Activated CD4-positive, alpha-beta T cell treated with anti-CD3 and anti-CD28 coated beads for 36 hours (primary cell): ENCODE measurements at regions not wholly inside any gene's neighbourhood (a gene's known extent, or its start where the extent isn't known, plus 50 kb on each side); places are given as distances from the start of the nearest gene placed in this dataset.

Source experiments
- ATAC-seq: fragments of 200-7000 bp; cut with Tn5 transposase; one replicate; pipeline ENCODE4 v1.10.0; 2021; ENCODE audit warnings: mild to moderate bottlenecking, moderate library complexity
- CTCF ChIA-PET: fragments of 350-600 bp; sonication (Branson Sonifier 250); formaldehyde crosslinking; loops from one replicate; lab custom pipeline; 2021; ENCODE audit warnings: antibody characterized with exemption; lab: Charles Lee
- POLR2A ChIA-PET: fragments of 350-600 bp; sonication (Branson Sonifier 250); formaldehyde crosslinking; loops from one replicate; lab custom pipeline; 2021; ENCODE audit warnings: antibody characterized with exemption, inconsistent platforms; lab: Charles Lee
- DNase-seq: peaks from one replicate; pipeline ENCODE4 v3.0.0-alpha.2; 2020
- H3K27ac Mint-ChIP-seq: one replicate; pipeline ENCODE4 v1.8.0; 2021; ENCODE audit warnings: mixed read lengths
- H3K27me3 Mint-ChIP-seq: one replicate; pipeline ENCODE4 v1.8.0; 2021; ENCODE audit warnings: mixed read lengths
- H3K36me3 Mint-ChIP-seq: one replicate; pipeline ENCODE4 v1.8.0; 2021; ENCODE audit warnings: low read depth, mixed read lengths
- H3K4me1 Mint-ChIP-seq: one replicate; pipeline ENCODE4 v1.8.0; 2021; ENCODE audit warnings: mixed read lengths
- H3K4me3 Mint-ChIP-seq: one replicate; pipeline ENCODE4 v1.8.0; 2021; ENCODE audit warnings: mild to moderate bottlenecking, moderate library complexity, mixed read lengths
- H3K9me3 Mint-ChIP-seq: one replicate; pipeline ENCODE4 v1.8.0; 2021; ENCODE audit warnings: low read depth, mixed read lengths
- intact Hi-C, 2 experiments: fragments of 100-400 bp; cut with DNase I in 1 of 2; cut with micrococcal nuclease in 1 of 2; formaldehyde crosslinking; loops; one replicate each; pipeline versions ENCODE4 v1.14.2 to v1.15.1; 2022 to 2024; cut with DNase I, micrococcal nuclease

DNA sequence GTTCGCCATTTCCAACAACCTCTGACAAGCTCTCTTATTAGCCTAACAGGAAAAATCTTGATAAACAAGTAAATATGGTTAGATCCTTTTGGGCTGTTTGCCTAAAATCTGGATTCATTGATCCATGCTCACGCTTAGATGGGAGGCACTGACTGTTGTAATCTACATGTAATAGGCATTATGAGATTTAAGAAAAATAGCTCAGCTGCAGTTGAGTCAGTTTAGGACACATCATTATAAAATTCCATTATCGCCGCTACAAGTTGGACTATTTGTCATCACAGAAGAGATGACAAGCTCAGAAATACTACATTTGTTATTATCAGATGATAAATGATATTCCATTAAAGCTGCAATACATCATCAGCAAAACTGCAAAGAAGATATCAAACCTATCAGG is 524.0 kb downstream of the TOX3 start:
- ATAC-seq, result no peak
- ChIA-PET CTCF (no interaction called here), POLR2A (no interaction called here)
- Mint-ChIP-seq H3K27ac (no peak overlapping the region), H3K36me3 (no peaks in the 10 kb centered on the region), H3K27me3 (no peaks in the 10 kb centered on the region), H3K4me3 (no peak overlapping the region), H3K4me1 (no peaks in the 10 kb centered on the region), H3K9me3 (peaks cover 1% of the 10 kb centered on the region)
- no peak for DNase-seq
- intact Hi-C loops, result no loop called here

DNA sequence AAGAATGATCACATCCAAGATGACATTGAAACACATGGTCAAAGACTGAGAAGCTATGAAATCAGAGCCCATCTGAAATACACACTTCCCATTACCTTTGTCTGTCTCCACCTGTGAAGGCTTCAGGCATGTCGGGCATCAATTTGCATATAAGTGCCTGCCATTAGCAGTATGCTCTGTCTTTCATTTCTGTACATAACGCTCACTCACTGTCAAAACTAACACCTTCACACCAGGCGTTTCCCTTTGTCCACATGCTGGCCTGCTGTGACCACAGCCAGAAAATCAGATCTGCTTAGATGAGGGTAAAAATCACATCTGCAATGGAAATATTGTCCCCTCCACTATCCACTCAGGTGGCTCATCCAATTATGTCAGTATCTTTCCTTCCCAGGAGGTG is 524.8 kb downstream of the TOX3 start:
- CTCF ChIA-PET, result no interaction called here
- no peaks in the 10 kb centered on the region for H3K27me3 Mint-ChIP-seq
- H3K9me3 Mint-ChIP-seq, result no peaks in the 10 kb centered on the region
- H3K36me3 Mint-ChIP-seq, result no peaks in the 10 kb centered on the region
- intact Hi-C loops, result no loop called here
- H3K27ac Mint-ChIP-seq, result no peak overlapping the region
- no peak overlapping the region for H3K4me3 Mint-ChIP-seq
- DNase-seq (no peak), ATAC-seq (no peak)
- POLR2A ChIA-PET, result no interaction called here
- H3K4me1 Mint-ChIP-seq, result no peaks in the 10 kb centered on the region

GRCh38 chr16:52016387-52016786 is 530.6 kb downstream of the TOX3 start:
- intact Hi-C loops, result no loop called here
- CTCF ChIA-PET, result no interaction called here

DNA sequence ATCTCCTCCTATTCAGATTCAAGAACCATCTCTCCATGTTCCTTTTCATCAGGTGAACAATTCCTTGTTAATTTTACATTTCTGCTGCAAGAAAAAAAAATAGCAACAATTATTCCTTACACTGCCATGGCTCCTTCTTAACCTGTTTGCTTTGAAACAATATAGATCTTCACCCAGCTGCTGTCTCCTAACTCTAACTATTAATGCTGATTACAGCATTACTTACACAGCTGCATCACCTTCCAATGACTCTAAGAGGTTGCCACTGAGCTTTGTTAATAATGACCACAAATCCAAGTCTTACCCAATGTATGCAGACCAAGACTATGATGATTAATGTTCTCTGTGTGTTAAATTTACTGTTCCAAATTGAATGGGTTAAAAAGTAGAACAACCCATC is 541.4 kb downstream of the TOX3 start:
- intact Hi-C loops, result no loop called here
- no peak overlapping the region for H3K4me3 Mint-ChIP-seq
- ChIA-PET CTCF (no interaction called here), POLR2A (no interaction called here)
- no peaks in the 10 kb centered on the region for H3K36me3 Mint-ChIP-seq
- DNase-seq (no peak), ATAC-seq (no peak)
- H3K27me3 Mint-ChIP-seq, result no peaks in the 10 kb centered on the region
- no peaks in the 10 kb centered on the region for H3K4me1 Mint-ChIP-seq
- no peak overlapping the region for H3K27ac Mint-ChIP-seq
- peaks cover 4% of the 10 kb centered on the region for H3K9me3 Mint-ChIP-seq

More at GRCh38 chr16:52016387-52016786, 530.6 kb downstream of the TOX3 start:
- H3K4me3 Mint-ChIP-seq, result no peak overlapping the region
- peaks cover 21% of the 10 kb centered on the region for H3K9me3 Mint-ChIP-seq
- no peak overlapping the region for H3K27ac Mint-ChIP-seq
- no peaks in the 10 kb centered on the region for H3K4me1 Mint-ChIP-seq
- POLR2A ChIA-PET, result no interaction called here
- ATAC-seq (no peak), DNase-seq (no peak)
- no peaks in the 10 kb centered on the region for H3K36me3 Mint-ChIP-seq
- H3K27me3 Mint-ChIP-seq, result no peaks in the 10 kb centered on the region

- H3K4me1 Mint-ChIP-seq, result no peaks in the 10 kb centered on the region
- ChIA-PET POLR2A (no interaction called here), CTCF (interaction anchor here (0.6 kb wide), 1 partner anchor 493 kb away, joined by 3 read pairs; no protein-coding TSS in a partner anchor)
- ATAC-seq (no peak), DNase-seq (no peak)
- no peaks in the 10 kb centered on the region for H3K36me3 Mint-ChIP-seq
- H3K9me3 Mint-ChIP-seq, result peaks cover 2% of the 10 kb centered on the region
- no peak overlapping the region for H3K4me3 Mint-ChIP-seq
- H3K27me3 Mint-ChIP-seq, result no peaks in the 10 kb centered on the region
- H3K27ac Mint-ChIP-seq, result no peak overlapping the region
- intact Hi-C loops, result no loop called here
Observed at GRCh38 chr16:52004343-52004742, 542.6 kb downstream of the TOX3 start.

- Mint-ChIP-seq H3K36me3 (no peaks in the 10 kb centered on the region), H3K9me3 (peaks cover 2% of the 10 kb centered on the region), H3K4me3 (no peak overlapping the region), H3K27ac (no peak overlapping the region), H3K27me3 (no peaks in the 10 kb centered on the region), H3K4me1 (no peaks in the 10 kb centered on the region)
- ChIA-PET POLR2A (interaction anchor here (0.8 kb wide), 1 partner anchor 148 kb away, joined by 4 read pairs; no protein-coding TSS in a partner anchor), CTCF (no interaction called here)
- intact Hi-C loops, result no loop called here
- ATAC-seq, result no peak
- DNase-seq, result no peak
Observed at GRCh38 chr16:52002026-52002425, 544.9 kb downstream of the TOX3 start.

DNA sequence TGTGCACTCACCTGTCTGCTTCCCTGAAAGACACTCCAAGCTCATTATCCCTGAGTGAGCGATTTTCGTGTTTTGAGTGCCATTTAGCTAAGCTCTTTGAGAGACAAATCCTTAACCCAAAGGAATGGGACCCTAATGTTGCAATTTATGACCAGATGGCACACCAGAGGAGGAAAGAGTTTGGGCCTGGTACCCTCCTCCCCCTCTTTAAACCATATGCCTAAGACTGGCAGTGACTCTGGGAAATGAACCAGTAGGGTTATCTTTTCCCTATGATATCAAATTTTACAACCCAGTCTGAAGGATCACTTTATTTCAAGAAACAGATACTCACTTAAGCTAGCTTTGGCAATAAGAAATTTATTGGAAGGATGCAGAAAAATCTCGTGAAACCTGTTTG is 550.4 kb downstream of the TOX3 start:
- intact Hi-C loops, result no loop called here
- POLR2A ChIA-PET, result no interaction called here
- ATAC-seq (no peak), DNase-seq (no peak)
- H3K4me3 Mint-ChIP-seq, result no peak overlapping the region
- no peaks in the 10 kb centered on the region for H3K36me3 Mint-ChIP-seq
- no peak overlapping the region for H3K27ac Mint-ChIP-seq
- H3K4me1 Mint-ChIP-seq, result no peaks in the 10 kb centered on the region
- CTCF ChIA-PET, result no interaction called here
- no peaks in the 10 kb centered on the region for H3K27me3 Mint-ChIP-seq
- peaks cover 8% of the 10 kb centered on the region for H3K9me3 Mint-ChIP-seq

DNA sequence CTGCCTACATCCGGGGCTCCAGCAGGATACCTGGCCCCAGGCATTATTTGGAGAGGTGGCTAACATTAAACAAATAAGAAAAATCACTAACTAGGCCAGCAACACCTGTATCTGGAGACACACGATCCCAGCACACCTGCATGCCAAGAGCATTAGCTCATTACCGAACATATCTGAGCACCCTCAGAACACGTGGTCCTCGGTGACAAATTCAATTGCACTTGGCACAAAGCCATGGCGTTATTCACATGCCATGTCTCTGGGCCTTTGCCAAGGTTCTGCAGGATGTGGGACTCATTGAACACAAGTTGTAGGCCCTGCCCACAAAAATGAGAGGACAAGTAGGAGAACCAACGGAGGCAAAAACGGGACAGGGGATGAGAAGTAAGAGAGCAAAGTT is 552.3 kb downstream of the TOX3 start:
- intact Hi-C loops, result no loop called here
- Mint-ChIP-seq H3K36me3 (no peaks in the 10 kb centered on the region), H3K27ac (no peak overlapping the region), H3K9me3 (peaks cover 14% of the 10 kb centered on the region), H3K4me3 (no peak overlapping the region), H3K27me3 (no peaks in the 10 kb centered on the region), H3K4me1 (no peaks in the 10 kb centered on the region)
- ATAC-seq (no peak), DNase-seq (no peak)
- CTCF ChIA-PET, result no interaction called here
- POLR2A ChIA-PET, result no interaction called here

DNA sequence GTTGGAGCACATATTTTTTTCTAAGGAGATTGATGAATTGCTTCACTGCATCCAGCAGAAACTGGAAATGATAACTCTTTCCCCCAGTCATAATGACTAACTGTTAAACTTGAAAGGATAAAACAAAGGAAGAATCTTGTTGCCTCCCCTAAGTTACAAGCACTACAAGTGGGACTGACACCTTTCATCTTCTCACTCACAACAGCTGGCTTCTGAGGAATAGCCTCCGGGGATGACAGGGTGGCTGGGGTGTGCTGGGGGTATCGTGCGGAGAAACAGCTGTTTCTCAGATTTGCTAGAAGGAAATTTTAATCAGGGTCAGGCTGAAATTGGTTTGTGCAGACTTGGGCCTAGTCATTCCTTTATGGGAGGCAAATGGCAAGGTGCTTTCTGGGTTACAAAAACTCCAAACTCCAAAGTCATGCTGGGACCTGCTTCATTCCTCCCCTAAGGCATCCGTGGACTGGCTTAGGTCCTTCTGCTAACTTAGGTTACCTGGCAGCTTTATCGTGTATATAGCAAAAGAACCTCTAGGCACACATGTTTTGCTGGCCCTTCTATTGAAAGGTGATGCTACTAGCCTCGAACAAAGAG is 557.2 kb downstream of the TOX3 start:
- no peak overlapping the region for H3K4me3 Mint-ChIP-seq
- ChIA-PET CTCF (interaction anchor here (0.8 kb wide), 1 partner anchor 116 kb away, joined by 3 read pairs; no protein-coding TSS in a partner anchor), POLR2A (no interaction called here)
- H3K27me3 Mint-ChIP-seq, result no peaks in the 10 kb centered on the region
- peaks cover 12% of the 10 kb centered on the region for H3K9me3 Mint-ChIP-seq
- no peaks in the 10 kb centered on the region for H3K36me3 Mint-ChIP-seq
- DNase-seq (no peak), ATAC-seq (no peak)
- H3K4me1 Mint-ChIP-seq, result no peaks in the 10 kb centered on the region
- H3K27ac Mint-ChIP-seq, result no peak overlapping the region
- intact Hi-C loops, result no loop called here

DNA sequence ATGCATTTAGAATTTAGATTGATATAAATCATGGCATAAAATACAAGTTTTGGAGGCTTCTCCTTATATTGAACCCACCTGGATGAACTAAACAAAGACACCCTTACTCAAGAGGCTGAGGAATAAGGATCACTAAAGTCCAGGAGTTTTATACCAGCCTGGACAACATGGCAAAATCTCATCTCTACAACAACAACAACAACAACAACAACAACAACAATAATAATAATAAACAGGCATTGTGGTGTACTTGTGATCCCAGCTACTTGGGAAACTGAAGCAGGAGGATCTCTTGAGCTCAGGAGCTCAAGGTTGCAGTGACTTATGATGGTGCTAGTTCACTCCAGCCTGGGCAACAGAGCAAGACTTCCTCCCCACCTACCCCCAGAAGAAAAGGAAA is 558.0 kb downstream of the TOX3 start:
- Mint-ChIP-seq H3K9me3 (peaks cover 12% of the 10 kb centered on the region), H3K4me3 (no peak overlapping the region), H3K27me3 (no peaks in the 10 kb centered on the region), H3K36me3 (no peaks in the 10 kb centered on the region), H3K4me1 (no peaks in the 10 kb centered on the region), H3K27ac (no peak overlapping the region)
- ChIA-PET CTCF (interaction anchor here (0.5 kb wide), 1 partner anchor 715 kb away, joined by 3 read pairs; no protein-coding TSS in a partner anchor), POLR2A (no interaction called here)
- intact Hi-C loops, result no loop called here
- DNase-seq, result no peak
- no peak for ATAC-seq

DNA sequence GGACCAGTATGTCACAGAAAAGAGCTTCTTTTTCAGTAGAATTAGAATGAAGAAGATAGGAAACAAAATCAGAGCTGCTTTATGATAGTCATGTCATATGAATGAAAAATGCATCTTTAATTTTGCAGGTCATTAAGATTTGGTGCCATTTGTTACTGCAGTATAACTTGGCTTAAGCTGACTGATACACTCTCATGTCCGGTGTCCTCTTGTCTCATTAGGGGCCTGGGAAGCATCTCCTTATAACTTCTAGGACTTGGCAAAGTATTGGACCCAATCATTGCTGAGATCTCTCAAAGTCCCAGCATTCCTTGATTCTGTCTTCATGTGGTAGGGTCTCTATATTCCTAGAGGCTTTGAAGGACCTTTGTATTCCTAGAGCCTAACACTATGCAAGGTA is 559.4 kb downstream of the TOX3 start:
- H3K9me3 Mint-ChIP-seq, result peaks cover 10% of the 10 kb centered on the region
- no peaks in the 10 kb centered on the region for H3K27me3 Mint-ChIP-seq
- H3K27ac Mint-ChIP-seq, result no peak overlapping the region
- no peaks in the 10 kb centered on the region for H3K4me1 Mint-ChIP-seq
- H3K36me3 Mint-ChIP-seq, result no peaks in the 10 kb centered on the region
- H3K4me3 Mint-ChIP-seq, result no peak overlapping the region
- no peak for DNase-seq
- CTCF ChIA-PET, result no interaction called here
- POLR2A ChIA-PET, result no interaction called here
- intact Hi-C loops, result no loop called here
- ATAC-seq, result no peak

DNA sequence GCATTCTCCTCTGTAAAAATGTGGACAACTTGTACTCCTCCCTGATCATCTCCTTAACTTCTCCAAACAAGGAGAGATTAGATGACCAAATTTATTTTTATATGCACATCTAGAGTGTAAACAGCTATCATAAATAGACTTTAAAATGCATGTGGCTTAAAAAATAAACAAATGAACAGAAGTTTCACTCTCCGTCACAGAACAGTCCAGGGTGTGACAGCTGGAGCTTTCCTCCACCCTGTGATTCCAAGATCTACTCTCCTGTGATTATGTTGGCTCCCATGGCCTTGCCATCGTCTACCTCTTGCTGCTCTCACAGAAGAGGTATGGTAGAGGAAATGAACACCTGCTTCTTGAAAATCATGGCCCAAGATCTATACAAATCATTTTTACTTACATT is 560.2 kb downstream of the TOX3 start:
- ATAC-seq (no peak), DNase-seq (no peak)
- Mint-ChIP-seq H3K27me3 (no peaks in the 10 kb centered on the region), H3K9me3 (peaks cover 6% of the 10 kb centered on the region), H3K27ac (no peak overlapping the region), H3K4me3 (no peak overlapping the region), H3K4me1 (no peaks in the 10 kb centered on the region), H3K36me3 (no peaks in the 10 kb centered on the region)
- ChIA-PET CTCF (interaction anchor here (0.8 kb wide), 2 partner anchors 538 to 894 kb away, joined by 3 read pairs; no protein-coding TSS in a partner anchor), POLR2A (no interaction called here)
- intact Hi-C loops, result no loop called here
